NCI-H748 (cell line): ENCODE measurements at regions not wholly inside any gene's neighbourhood (a gene's known extent, or its start where the extent isn't known, plus 50 kb on each side); places are given as distances from the start of the nearest gene placed in this dataset.
A peak's percentile ranks its signal among the peaks of the same experiment; 100 is the strongest.
"Not testable (repeated sequence)": the region's sequence is repeated elsewhere in the genome, so short reads cannot be mapped to it uniquely, and the experiment has no call there.

Source experiments
- DNase-seq: peaks from one replicate; lab custom pipeline; 2025; ENCODE audit not compliant: unreplicated experiment; lab: John Stamatoyannopoulos, UW

- DNase-seq = no peak
These were observed 50.7 kb upstream of the C12orf71 start for GRCh38 chr12:27133022-27133590.

DNA sequence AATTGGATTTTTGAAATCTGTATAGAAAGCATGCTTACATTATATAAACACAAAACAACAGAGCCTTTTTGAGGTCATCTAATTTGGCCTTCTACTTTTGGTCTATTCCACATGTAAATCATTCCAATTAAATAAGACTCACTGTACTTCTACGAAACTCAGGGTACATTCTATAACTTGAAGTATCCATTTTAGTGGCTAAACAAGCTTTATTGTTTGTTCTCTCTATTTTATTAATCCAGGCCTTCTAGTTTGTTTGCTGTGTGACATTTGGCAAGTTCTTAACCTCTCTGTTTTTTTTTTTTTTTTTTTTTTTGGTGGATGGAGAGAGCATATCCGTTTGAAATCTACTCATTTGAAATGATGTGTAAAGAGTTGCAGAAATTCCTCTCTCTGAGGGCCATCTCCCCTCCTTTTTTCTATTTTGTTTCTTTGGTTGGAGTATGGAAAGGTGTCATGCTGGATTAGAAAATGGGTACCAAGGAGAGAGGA, 58.1 kb upstream of the C12orf71 start:
- no peak for DNase-seq

GRCh38 chr12:27142101-27142721, 59.8 kb upstream of the C12orf71 start:
- DNase-seq = peak; percentile 54

DNA sequence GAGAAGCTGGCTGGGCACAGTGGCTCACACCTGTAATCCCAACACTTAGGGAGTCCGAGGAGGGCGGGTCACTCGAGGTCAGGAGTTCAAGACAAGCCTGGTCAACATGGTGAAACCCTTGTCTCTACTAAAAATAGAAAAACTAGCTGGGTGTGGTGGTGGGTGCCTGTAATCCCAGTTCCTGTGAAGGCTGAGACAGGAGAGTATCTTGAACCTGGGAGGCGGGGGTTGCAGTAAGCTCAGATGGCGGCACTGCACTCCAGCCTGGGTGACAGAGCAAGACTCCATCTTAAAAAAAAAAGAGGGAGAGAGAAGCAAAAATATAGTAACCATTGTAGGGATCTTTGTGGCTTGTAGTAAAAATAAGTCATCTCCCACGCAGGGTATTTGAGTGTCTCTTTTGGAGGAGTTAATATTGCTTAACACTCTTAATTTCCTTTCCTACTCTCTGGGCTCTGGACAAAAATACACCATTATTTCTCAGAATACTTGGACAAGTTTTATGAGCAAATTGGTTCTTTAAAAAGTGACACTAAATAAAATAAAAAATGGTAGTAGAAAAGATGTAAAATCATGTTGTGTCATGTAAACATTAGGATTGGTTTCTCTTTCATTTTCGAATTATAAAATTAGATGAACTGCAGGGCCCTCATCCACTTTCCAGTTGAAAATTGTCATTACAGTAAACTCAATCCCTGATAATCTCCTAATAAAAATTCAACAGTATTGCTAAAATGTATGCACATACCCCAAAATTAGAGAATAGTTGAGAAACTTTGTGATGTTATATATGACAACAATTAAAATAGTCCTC, 61.1 kb upstream of the C12orf71 start:
- no peak for DNase-seq

DNA sequence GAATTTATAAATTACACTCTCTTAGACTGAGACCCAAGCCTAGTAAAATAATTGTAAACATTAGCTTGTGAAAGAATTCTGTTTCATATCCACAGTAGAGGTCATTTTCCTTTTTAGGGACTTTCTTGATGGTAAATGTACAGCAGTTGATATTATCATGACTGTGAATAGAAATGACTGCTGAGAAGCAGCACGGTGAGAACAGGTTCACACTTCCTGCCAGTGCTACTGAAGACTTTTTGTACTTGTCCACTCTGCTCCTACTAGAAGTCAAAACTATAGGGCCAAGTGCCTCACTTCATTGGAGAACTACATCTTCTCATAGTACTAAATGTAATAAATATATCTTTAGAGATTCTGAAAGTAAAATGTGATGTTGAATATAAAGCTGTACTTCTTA, 63.3 kb upstream of the C12orf71 start:
- DNase-seq = not testable (repeated sequence)

- no peak for DNase-seq
These were observed 66.0 kb upstream of the C12orf71 start for GRCh38 chr12:27148373-27148772.

GRCh38 chr12:27148791-27149190, 66.4 kb upstream of the C12orf71 start:
- DNase-seq = no peak

DNA sequence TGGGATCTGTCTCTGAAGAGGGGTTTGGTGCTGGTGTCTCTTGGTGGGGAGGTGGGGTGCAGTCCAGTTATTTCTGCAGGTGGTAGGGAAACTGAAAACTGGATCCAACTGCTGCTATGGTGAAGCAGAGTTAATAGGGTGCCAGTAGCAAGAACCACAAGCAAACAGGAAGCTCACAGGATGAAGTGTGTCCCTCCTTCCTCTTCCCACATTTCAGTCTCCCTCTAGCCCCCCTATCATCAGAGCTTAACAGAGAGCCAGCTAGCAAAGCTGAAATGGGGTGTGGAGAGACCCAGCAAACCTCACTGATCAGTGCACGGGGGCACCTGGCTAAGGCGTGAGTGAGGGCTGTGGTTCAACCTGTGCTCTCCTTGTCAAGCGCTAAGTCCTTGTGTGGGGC, 69.1 kb upstream of the C12orf71 start:
- DNase-seq = no peak

DNA sequence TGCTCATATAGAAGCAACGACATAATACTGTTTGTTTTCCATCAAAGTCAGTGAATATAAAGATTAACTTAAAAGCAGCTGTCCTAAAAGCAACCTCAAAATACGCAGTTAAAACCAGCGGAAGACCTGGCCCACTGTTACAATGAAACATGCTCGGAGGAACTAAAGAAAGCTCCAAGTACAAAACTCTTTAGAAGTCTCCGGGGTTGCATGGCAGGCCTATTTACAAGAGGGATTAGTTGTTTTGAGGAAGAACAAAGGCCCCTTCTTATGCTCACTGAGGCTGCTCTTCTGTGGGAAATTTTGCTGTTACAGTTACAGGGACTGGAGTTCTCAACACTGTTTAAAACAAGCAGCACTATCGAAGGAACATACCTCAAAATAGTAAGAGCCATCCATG, 75.9 kb upstream of the C12orf71 start:
- no peak for DNase-seq

DNA sequence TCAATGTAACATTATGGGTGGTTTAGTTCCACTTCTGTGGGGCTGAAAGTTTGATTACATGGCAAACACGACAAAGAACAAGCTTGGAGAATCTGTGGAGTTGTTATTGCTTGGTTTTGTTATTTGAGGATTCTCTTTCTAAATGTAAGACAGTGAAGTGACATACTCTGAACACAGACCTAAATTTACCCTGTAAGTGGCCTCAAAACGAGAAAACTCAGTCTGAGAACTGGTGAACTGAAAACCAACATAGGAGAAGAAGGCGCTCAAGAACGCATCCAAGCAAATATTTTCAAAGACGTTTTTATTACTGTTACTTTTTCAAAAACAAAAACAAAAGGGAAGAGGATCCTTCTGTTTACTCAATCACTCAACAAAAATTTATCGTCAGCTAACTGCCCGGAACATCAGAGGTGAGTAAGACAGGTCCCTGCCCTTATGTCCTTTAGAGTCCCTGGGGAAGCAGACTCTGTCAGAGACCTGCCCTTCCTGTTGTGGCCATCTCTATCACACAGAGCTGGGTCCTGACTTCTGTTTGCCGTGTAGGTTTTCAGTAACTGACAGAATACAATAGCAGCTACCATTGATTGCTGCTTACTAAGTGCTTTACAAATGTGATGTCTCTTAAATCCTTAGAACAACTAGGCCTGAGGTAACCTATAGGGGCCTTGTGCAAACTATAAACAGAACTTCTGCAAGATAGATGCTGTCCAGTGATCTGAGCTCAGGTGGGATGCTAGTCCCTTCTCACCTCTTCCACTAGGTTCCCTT, 79.3 kb upstream of the C12orf71 start:
- DNase-seq = peak; percentile 4

DNA sequence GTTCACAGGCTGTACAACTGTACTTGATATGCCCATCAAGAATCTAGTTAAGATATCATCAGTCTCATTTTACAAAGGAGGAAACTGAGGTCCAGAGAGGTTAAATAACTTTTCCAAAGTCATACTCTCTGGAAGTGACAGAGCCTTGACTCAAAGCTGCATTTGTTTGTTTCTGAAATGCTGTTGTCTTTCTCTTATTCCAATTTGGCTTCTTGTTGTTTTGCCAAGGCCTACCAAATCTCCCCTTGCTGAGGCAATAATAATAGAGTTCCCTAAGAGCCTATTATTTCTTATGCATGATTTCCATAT, 79.8 kb upstream of the C12orf71 start:
- no peak for DNase-seq

DNA sequence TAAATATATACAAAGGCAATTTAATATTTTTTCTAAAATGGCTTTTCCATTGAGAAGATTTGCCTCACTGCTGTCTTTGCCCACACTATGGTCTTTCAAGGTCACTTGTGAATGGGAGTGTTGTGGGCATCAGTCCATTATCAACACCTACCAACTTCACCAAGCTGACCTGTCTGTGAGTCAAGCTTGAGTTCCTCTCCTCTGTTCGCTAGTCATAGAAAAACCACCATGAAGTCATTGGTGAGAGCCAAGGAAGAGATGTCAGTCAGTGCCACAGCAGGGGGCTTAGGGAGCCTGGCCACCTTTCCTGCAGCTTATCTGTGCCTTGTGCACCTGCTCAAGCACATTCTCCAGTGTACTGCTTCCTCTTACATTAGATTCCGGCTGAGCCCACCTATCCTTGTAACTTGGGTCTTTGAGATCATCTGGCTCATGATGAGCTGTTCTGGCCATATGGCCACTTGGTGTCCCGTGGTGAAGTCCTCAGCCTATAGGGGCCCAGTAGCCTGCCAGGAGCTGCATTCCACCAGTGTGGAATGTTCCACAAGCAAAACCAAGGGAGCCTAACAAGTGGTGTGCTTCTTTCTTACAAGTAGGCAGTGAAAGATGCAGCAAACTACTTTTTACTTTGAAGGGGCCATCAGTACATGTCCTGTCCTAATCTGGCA, 80.8 kb upstream of the C12orf71 start:
- no peak for DNase-seq

GRCh38 chr12:27163894-27164293, 80.2 kb upstream of the STK38L start:
- no peak for DNase-seq

DNA sequence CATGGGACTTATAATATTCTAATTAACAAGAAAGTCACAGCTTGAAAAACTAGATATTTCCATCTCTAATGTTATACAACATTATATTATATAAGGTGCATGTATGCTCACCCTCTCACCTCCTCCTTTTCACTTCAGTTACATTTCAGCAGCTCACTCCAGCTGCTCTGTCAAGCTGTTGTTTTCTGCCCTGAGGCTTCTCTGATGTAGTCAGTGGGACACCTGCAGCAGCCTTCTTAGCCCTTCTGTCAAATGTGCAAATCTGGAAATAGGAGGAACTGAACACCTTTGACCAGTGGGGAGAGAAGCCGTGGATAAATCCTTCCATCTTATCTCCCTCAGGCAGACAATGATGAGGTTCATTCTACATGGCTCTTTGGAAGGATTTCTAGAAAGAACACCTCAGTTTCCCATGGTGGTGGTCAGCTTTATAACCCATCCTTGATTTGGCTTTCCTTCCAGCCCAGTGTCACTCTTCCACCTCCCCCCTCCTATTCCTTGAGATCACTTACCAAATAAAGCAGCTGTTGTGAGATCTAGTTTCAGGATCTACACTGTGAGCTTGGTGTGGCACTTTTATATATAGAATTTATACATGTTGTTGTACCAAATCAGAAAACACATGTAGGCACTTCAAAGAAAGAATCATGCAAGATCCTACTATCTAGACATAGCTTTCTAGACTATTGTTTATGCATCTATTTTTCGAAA, 79.6 kb upstream of the STK38L start:
- no peak for DNase-seq

GRCh38 chr12:27165958-27166357, 78.1 kb upstream of the STK38L start:
- DNase-seq = not testable (repeated sequence)

- DNase-seq = not testable (repeated sequence)
These were observed 72.6 kb upstream of the STK38L start for GRCh38 chr12:27171494-27171893.

DNA sequence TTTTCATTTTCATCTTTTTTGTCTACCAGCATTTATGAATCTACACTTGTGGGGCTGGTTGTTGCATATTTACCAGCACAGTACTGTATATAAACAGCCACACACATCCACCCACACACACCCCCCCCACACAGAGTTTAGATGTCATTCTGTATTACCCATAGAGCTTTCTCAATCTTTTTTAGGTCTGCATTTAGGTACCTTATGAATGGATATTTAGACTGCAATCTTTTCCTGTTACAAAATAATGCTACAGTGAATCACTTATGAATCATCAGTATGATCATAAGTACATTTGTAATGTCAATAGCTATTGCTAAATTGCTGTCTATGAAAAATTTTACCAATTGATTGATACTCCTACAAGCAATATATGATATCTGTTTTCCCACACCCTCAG, 67.3 kb upstream of the STK38L start:
- DNase-seq = no peak

DNA sequence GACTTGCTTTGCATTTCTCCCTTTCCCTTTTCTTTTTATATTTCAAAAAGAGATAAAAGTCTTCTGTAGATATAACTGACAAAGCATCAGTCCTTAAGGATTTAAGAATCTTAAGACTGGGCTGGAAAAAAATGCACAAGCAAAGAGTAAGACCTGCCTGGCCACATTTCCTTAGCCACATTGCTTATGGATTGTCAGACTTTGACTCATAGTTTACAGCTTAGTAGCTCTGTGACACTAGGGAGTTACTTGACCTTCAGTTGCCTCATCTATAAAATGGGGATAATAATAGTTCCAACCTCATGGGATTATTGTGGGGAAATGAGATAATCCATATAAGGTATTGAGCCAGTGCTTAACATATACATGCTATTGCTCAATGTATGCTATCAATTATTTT, 66.4 kb upstream of the STK38L start:
- DNase-seq = no peak

- DNase-seq = no peak
These were observed 65.8 kb upstream of the STK38L start for GRCh38 chr12:27178255-27178654.

DNA sequence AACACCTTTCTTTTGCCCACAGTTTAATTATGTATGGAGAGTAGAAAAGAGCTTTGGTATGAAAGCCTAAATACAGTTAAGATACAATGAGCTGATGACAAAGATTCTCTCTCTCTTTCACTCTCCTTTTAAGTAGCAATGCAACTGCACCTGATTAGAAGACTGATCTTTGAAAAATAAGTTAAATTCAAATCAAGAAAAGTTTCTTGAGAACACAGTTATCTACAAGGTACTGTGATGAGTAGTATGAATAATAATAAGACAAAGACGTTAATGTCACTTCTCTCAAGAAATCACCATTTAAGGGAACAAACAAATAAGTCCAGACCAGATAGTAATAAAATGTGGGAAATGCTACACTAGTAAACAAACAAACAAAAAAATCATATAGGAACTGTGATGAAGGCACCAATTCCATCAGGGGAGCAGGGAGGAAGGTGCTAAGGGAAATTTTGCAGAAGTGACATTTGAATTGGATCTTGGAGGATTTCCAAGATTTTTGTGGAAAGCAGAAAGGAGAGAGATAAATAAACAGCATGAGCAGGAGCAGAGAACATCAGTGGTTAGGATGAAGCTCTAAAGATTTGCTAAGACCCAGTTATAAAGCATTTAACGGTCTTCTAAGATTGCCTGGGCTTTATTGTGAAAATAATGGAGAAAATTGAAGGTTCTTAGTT, 65.2 kb upstream of the STK38L start:
- DNase-seq = no peak
